NCI-H446 treated with DMSO at 0.1 percent for 48 hours (cell line): ENCODE measurements at regions not wholly inside any gene's neighbourhood (a gene's known extent, or its start where the extent isn't known, plus 50 kb on each side); places are given as distances from the start of the nearest gene placed in this dataset.
"Not testable (repeated sequence)": the region's sequence is repeated elsewhere in the genome, so short reads cannot be mapped to it uniquely, and the experiment has no call there.

Experiments
- DNase-seq: peaks from one replicate; lab custom pipeline; 2025; lab: John Stamatoyannopoulos, UW

- DNase-seq, result no peak
These were observed 657.8 kb downstream of the DIPK2A start for GRCh38 chr3:144629381-144629780.

- DNase-seq, result no peak
These were observed 665.2 kb downstream of the DIPK2A start for GRCh38 chr3:144636833-144637232.

GRCh38 chr3:144638009-144638408 lies 666.4 kb downstream of the DIPK2A start:
- DNase-seq, result no peak

- DNase-seq, result no peak
These were observed 672.2 kb downstream of the DIPK2A start for GRCh38 chr3:144643771-144644198.

- no peak for DNase-seq
These were observed 673.7 kb downstream of the DIPK2A start for GRCh38 chr3:144645300-144645699.

DNA sequence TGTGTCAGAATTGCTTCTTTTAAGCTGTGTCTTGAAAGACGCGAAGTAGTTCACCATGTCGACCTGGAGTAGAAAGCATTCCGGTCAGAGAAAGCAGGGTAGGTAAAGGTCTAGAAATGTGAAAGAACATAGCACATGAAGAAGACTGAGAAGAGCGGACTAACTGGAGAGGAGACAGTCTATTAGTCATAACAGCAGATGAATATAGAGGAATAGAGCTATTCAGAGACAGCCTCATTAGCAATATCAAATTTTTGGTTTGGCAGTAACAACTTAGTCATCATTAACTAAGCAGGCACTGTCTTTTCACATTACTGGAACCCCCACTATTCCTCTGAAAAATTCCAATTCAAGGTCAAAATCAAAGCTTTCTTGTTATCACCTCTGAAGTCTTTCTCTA lies 678.8 kb downstream of the DIPK2A start:
- no peak for DNase-seq

DNA sequence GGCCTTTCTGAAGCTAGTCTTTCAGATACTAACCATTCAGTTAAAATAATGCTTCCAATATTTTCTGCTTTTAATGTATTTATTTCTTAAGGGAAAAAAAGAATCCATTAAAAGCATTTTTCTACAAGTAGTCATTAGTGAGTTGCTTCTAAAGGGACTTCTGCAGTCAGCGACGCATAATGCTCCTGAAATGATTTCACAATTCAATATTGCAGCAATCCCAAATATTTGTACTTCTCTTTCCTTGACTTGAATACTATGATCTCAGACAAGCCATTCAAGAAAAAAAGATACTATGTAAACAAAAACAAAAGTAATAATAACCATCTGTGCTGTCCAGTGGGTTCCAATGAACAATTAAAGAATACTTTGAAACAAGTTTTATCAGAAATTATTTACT lies 681.0 kb downstream of the DIPK2A start:
- no peak for DNase-seq

GRCh38 chr3:144655423-144655822 lies 683.8 kb downstream of the DIPK2A start:
- DNase-seq, result no peak

DNA sequence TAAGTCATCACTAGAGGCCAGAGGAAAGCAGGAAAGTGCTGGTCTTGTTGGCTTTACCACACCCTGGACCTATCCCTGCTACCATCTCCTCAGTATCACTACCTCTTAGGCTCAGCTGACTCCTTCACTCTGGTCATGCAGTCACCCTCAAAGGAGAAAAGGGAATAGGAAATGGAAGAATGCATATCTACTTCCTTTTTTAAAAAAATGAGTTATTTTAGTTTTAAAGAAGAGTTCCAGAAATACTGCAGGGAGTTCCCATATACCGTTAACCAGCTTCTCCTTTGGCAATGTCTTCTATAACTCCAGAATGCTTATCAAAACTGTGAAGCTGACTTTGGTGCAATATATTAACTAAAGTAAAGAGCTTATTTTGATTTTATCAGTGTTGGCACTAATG lies 688.6 kb downstream of the DIPK2A start:
- no peak for DNase-seq

GRCh38 chr3:144662729-144663128 lies 691.1 kb downstream of the DIPK2A start:
- DNase-seq, result no peak

DNA sequence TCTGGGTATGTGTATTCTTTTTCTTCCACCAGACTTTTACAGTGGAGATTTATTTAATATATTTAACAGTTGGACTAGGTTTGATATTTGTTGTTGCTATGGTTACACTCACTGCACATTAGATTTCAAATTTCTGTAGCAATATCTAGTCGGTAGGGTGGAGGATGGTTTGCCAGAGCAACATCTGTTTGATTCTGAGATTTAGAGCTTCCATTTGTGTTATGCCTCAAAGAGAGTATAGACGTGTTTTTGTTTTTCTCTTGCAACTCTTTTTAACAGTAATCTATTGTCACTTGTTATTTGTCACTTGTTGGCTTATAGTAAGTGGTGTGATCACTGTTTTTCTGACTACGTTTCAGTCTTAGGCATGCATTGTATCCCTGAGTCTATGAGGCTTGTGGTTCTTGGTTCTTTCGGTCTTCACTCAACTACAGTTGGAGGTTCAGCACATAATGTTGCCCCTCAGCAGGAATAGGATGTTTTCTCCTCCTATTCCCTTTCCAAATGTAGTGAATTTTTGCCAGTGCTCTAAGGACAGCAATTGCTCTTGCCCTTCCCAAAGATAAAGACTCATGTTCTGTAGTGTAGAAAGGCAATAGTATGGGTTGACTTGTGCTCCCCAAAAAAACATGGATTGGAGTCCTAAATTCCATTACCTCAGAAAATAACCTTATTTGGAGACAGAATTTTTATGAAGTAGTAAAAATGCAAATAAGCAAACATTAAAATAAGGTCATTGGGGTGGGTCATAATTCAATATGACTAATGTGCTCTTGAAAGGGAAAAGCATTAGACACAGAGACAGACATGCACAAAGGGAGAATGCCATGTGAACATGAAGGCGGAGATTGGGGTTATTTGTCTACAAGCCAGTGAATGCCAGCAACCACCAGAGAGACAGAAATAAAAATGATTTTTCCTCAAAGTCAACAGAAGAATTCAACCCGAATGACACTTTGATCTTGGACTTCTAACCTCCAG lies 692.1 kb downstream of the DIPK2A start:
- DNase-seq, result no peak

DNA sequence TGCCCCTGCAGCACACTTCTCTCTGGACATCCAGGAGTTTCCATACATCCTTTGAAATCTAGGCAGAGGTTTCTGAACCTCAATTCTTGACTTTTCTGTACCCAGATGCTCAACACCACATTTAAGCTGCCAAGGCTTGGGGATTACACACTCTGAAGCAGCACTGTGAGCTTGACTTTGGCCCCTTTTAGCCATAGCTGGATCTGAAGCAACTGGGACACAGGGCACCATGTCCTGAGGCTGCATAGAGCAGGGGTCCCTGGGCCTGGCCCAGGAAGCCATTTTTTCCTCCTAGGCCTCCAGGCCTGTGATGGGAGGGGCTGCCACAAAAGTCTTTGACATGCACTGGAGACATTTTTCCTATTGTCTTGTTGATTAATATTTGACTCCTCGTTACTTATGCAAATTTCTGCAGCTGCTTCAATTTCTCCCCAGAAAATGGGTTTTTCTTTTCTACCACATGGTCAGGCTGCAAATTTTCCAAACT lies 694.0 kb downstream of the DIPK2A start:
- DNase-seq, result no peak

- DNase-seq, result no peak
These were observed 698.9 kb downstream of the DIPK2A start for GRCh38 chr3:144670571-144670970.

- no peak for DNase-seq
These were observed 705.5 kb downstream of the DIPK2A start for GRCh38 chr3:144677103-144677502.

- no peak for DNase-seq
These were observed 711.4 kb downstream of the DIPK2A start for GRCh38 chr3:144683065-144683464.

- no peak for DNase-seq
These were observed 716.2 kb downstream of the DIPK2A start for GRCh38 chr3:144687862-144688261.

GRCh38 chr3:144692488-144692887 lies 720.9 kb downstream of the DIPK2A start:
- DNase-seq, result no peak

DNA sequence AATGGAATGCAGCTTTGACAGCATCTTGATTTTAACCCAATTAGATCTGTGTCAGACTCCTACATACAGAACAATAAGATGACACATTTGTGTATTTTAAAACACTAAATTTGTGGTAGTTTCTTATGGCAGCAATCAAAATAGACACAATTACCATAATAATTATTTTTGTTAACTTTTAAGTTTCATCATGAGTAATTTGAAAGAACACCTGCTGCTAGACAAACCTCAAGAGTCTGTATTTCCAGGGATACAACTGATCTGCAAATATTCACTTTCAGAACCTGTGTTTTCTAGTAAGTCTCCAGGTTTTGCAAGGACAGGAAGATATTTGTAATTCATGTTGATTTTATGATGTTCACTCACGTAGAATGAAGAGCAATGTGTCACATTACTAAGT lies 736.8 kb downstream of the DIPK2A start:
- no peak for DNase-seq

DNA sequence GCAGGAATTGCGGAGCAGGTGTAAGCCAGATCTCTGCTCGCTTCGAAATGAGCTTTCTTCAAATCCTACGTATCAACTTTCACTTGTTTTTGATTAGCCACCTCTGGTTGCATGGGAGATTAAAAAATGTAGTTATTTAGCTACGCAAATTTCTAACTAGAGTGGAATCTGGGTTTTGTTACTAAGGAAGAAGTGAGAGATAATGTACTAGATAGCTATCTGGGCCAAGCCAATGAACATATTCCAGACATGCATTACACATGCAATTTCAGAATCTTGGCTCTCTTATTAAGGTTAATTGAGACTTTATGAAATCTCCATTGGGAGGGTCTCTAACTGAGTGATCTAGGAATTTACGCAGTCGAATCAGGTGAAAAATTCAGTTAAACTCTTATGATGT lies 765.7 kb downstream of the DIPK2A start:
- no peak for DNase-seq

DNA sequence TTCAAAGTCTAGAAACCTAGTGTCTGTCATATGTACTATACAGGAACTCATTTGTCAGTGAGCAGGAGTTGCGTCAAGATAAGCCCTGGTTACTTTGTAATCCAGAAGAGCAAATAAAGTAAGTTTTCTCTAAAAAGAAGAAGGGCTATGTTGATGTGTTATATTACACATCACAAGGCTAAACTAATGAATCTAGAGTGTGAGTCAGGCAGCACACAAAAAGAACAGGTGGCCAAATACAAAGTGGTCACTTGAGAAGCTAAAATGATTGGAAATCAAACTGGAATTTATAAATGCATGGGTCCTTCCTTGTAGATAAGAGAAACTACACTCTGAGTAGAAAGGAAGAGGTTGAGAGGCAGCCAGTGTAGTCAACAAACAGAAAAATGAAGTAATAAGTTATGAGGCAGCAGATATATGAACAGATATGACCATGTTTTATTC lies 771.6 kb downstream of the DIPK2A start:
- no peak for DNase-seq

GRCh38 chr3:144744473-144744872 lies 772.9 kb downstream of the DIPK2A start:
- no peak for DNase-seq

GRCh38 chr3:144746631-144747030 lies 775.0 kb downstream of the DIPK2A start:
- no peak for DNase-seq

- DNase-seq, result not testable (repeated sequence)
These were observed 778.1 kb downstream of the DIPK2A start for GRCh38 chr3:144749536-144750253.
